Germinal center (tissue), 1 donor: ENCODE measurements at regions not wholly inside any gene's neighbourhood (a gene's known extent, or its start where the extent isn't known, plus 50 kb on each side); places are given as distances from the start of the nearest gene placed in this dataset.

Experiments used
- DNase-seq: peaks from one replicate; pipeline ENCODE4 v3.0.0; 2012; ENCODE audit warnings: mixed read lengths, low spot score

- DNase-seq = no peak
Measured at GRCh38 chr9:89696780-89697179, 92.0 kb downstream of the GADD45G start.

GRCh38 chr9:89697553-89697952, 92.7 kb downstream of the GADD45G start:
- no peak for DNase-seq

- no peak for DNase-seq
Measured at GRCh38 chr9:89698411-89699005, 93.7 kb downstream of the GADD45G start.

- DNase-seq = no peak
Measured at GRCh38 chr9:89699646-89700045, 94.8 kb downstream of the GADD45G start.

- peak; percentile 62 for DNase-seq
Measured at GRCh38 chr9:89701221-89701798, 96.5 kb downstream of the GADD45G start.

GRCh38 chr9:89702401-89702800, 97.6 kb downstream of the GADD45G start:
- no peak for DNase-seq

- no peak for DNase-seq
Measured at GRCh38 chr9:89705651-89706050, 100.8 kb downstream of the GADD45G start.

GRCh38 chr9:89706086-89706485, 101.3 kb downstream of the GADD45G start:
- DNase-seq = no peak

GRCh38 chr9:89706731-89707191, 101.9 kb downstream of the GADD45G start:
- no peak for DNase-seq

- DNase-seq = no peak
Measured at GRCh38 chr9:89710697-89711096, 105.9 kb downstream of the GADD45G start.

- no peak for DNase-seq
Measured at GRCh38 chr9:89711866-89712265, 107.1 kb downstream of the GADD45G start.

GRCh38 chr9:89712283-89712682, 107.5 kb downstream of the GADD45G start:
- no peak for DNase-seq

- no peak for DNase-seq
Measured at GRCh38 chr9:89714321-89714720, 109.5 kb downstream of the GADD45G start.

- DNase-seq = no peak
Measured at GRCh38 chr9:89715318-89715858, 110.6 kb downstream of the GADD45G start.

GRCh38 chr9:89715881-89716280, 111.1 kb downstream of the GADD45G start:
- no peak for DNase-seq

GRCh38 chr9:89716559-89716958, 111.7 kb downstream of the GADD45G start:
- no peak for DNase-seq

GRCh38 chr9:89718176-89718575, 113.4 kb downstream of the GADD45G start:
- no peak for DNase-seq

- DNase-seq = no peak
Measured at GRCh38 chr9:89718651-89719050, 113.8 kb downstream of the GADD45G start.

- no peak for DNase-seq
Measured at GRCh38 chr9:89719202-89719601, 114.4 kb downstream of the GADD45G start.

- no peak for DNase-seq
Measured at GRCh38 chr9:89720696-89721175, 115.9 kb downstream of the GADD45G start.

GRCh38 chr9:89721176-89721700, 116.4 kb downstream of the GADD45G start:
- DNase-seq = no peak

GRCh38 chr9:89721971-89722530, 117.2 kb downstream of the GADD45G start:
- DNase-seq = no peak

GRCh38 chr9:89722712-89723111, 117.9 kb downstream of the GADD45G start:
- no peak for DNase-seq
